GM19455 (cell line): ENCODE measurements at regions not wholly inside any gene's neighbourhood (a gene's known extent, or its start where the extent isn't known, plus 50 kb on each side); places are given as distances from the start of the nearest gene placed in this dataset.

Experiments used
- ATAC-seq: cut with Tn5 transposase; IDR thresholded peaks from one replicate; pipeline ENCODE4 v1.9.1; 2021; ENCODE audit not compliant: unreplicated experiment

- no peak for ATAC-seq
These were observed 165.5 kb upstream of the LRRN1 start for GRCh38 chr3:3633761-3634160.

GRCh38 chr3:3632449-3632848, 166.8 kb upstream of the LRRN1 start:
- no peak for ATAC-seq

- ATAC-seq, result no peak
These were observed 168.1 kb upstream of the LRRN1 start for GRCh38 chr3:3631114-3631513.

GRCh38 chr3:3629911-3630310, 169.3 kb upstream of the LRRN1 start:
- no peak for ATAC-seq

- no peak for ATAC-seq
These were observed 170.4 kb upstream of the LRRN1 start for GRCh38 chr3:3628676-3629328.

- ATAC-seq, result no peak
These were observed 172.1 kb upstream of the LRRN1 start for GRCh38 chr3:3627114-3627513.

- no peak for ATAC-seq
These were observed 173.5 kb upstream of the LRRN1 start for GRCh38 chr3:3625544-3626271.

GRCh38 chr3:3619815-3620214, 179.4 kb upstream of the LRRN1 start:
- no peak for ATAC-seq

GRCh38 chr3:3618623-3619022, 180.6 kb upstream of the LRRN1 start:
- no peak for ATAC-seq

- ATAC-seq, result no peak
These were observed 183.7 kb upstream of the LRRN1 start for GRCh38 chr3:3615533-3615932.

GRCh38 chr3:3610581-3611298, 188.5 kb upstream of the LRRN1 start:
- ATAC-seq, result no peak

- ATAC-seq, result no peak
These were observed 192.9 kb upstream of the LRRN1 start for GRCh38 chr3:3606321-3606720.

GRCh38 chr3:3605226-3605625, 194.0 kb upstream of the LRRN1 start:
- ATAC-seq, result no peak

GRCh38 chr3:3603351-3603750, 195.9 kb upstream of the LRRN1 start:
- ATAC-seq, result no peak

GRCh38 chr3:3600665-3601340, 198.4 kb upstream of the LRRN1 start:
- no peak for ATAC-seq

- ATAC-seq, result no peak
These were observed 200.2 kb upstream of the LRRN1 start for GRCh38 chr3:3599016-3599415.

- no peak for ATAC-seq
These were observed 204.2 kb upstream of the LRRN1 start for GRCh38 chr3:3594986-3595385.

- no peak for ATAC-seq
These were observed 209.5 kb upstream of the LRRN1 start for GRCh38 chr3:3589715-3590130.

- ATAC-seq, result no peak
These were observed 211.6 kb upstream of the LRRN1 start for GRCh38 chr3:3587647-3587972.

- ATAC-seq, result no peak
These were observed 212.2 kb upstream of the LRRN1 start for GRCh38 chr3:3586843-3587646.

GRCh38 chr3:3586336-3586735, 212.9 kb upstream of the LRRN1 start:
- no peak for ATAC-seq
